ENCODE measurements at regions not wholly inside any gene's neighbourhood (a gene's known extent, or its start where the extent isn't known, plus 50 kb on each side); places are given as distances from the start of the nearest gene placed in this dataset.

- Mint-ChIP-seq H3K27ac (no peak overlapping the region), H3K4me3 (no peak overlapping the region), H3K36me3 (ENCODE audit: low read depth) (no peaks in the 10 kb centered on the region), H3K9me3 (peaks cover 6% of the 10 kb centered on the region; the same call in 2 of the 3 replicates), H3K27me3 (ENCODE audit: insufficient read depth, low read depth, poor library complexity) (peaks cover 11% of the 10 kb centered on the region), H3K4me1 (peaks cover 19% of the 10 kb centered on the region)
- Histone ChIP-seq H3F3A (replicated peaks; ENCODE audit: low read depth) (no peaks in the 10 kb centered on the region), H3K36me3 (ENCODE audit: insufficient read depth) (no peaks in the 10 kb centered on the region), H3K27ac (ENCODE audit: low read depth) (no peak overlapping the region), H3K79me2 (replicated peaks; ENCODE audit: insufficient read depth) (no peaks in the 10 kb centered on the region), H3K4me3 (no peak overlapping the region), H3K4me1 (ENCODE audit: insufficient read depth) (peaks cover 7% of the 10 kb centered on the region), H3K9me2 (ENCODE audit: insufficient read depth) (peaks cover 9% of the 10 kb centered on the region), H3K27me3 (ENCODE audit: insufficient read depth) (no peaks in the 10 kb centered on the region), H4K20me1 (replicated peaks; ENCODE audit: insufficient read depth) (no peaks in the 10 kb centered on the region), H3K4me2 (no peak overlapping the region), H2AFZ (no peak overlapping the region)
- TF ChIP-seq CREB1 (CRISPR knock-in tag; IDR thresholded peaks at IDR 0.05; ENCODE audit: low read depth), result no peak
- no peak for TF ChIP-seq NANOG (IDR thresholded peaks at IDR 0.05; ENCODE audit: borderline replicate concordance)
- TF ChIP-seq POLR2AphosphoS5 (IDR thresholded peaks at IDR 0.05; ENCODE audit: low read depth), result no peak
- no peak for TF ChIP-seq EZH2phosphoT487 (IDR thresholded peaks at IDR 0.05; ENCODE audit: unreplicated experiment)
- no peak for TF ChIP-seq CTCF (conservative IDR thresholded peaks at IDR 0.05; ENCODE audit: low read depth in 2 of 2)
- no peak for TF ChIP-seq JUNB (IDR thresholded peaks at IDR 0.05; ENCODE audit: unreplicated experiment)
- TF ChIP-seq REST (IDR thresholded peaks at IDR 0.05; ENCODE audit: unreplicated experiment), result no peak
- TF ChIP-seq ZNF331 (CRISPR knock-in tag; IDR thresholded peaks at IDR 0.05; ENCODE audit: low read depth), result no peak
- no peak for TF ChIP-seq EZH2 (IDR thresholded peaks at IDR 0.05; ENCODE audit: low read depth, unreplicated experiment)
- TF ChIP-seq, protein P1, sequence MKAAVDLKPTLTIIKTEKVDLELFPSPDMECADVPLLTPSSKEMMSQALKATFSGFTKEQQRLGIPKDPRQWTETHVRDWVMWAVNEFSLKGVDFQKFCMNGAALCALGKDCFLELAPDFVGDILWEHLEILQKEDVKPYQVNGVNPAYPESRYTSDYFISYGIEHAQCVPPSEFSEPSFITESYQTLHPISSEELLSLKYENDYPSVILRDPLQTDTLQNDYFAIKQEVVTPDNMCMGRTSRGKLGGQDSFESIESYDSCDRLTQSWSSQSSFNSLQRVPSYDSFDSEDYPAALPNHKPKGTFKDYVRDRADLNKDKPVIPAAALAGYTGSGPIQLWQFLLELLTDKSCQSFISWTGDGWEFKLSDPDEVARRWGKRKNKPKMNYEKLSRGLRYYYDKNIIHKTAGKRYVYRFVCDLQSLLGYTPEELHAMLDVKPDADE (IDR thresholded peaks at IDR 0.05), result no peak
- TF ChIP-seq ZNF114 (CRISPR knock-in tag; IDR thresholded peaks at IDR 0.05), result no peak
- TF ChIP-seq STAT1 (IDR thresholded peaks at IDR 0.05; ENCODE audit: unreplicated experiment), result no peak
- TF ChIP-seq ZNF462 (CRISPR knock-in tag; IDR thresholded peaks at IDR 0.05), result no peak
- ATAC-seq, result no peak
- no peak for DNase-seq (ENCODE audit: low spot score)
These were observed 210.0 kb upstream of the PROK2 start for GRCh38 chr3:71994906-71995305.
